GM12891 (cell line): ENCODE measurements at regions not wholly inside any gene's neighbourhood (a gene's known extent, or its start where the extent isn't known, plus 50 kb on each side); places are given as distances from the start of the nearest gene placed in this dataset.

Source experiments
- DNase-seq: peaks from one replicate; pipeline ENCODE4 v3.0.0; 2011; ENCODE audit warnings: low spot score; ENCODE audit not compliant: insufficient read length
- FAIRE-seq: peaks from 2 replicates; lab custom pipeline; 2011; peaks lifted over from hg19 to GRCh38; lab: Jason Lieb, UNC
- PAX5 ChIP-seq: IDR thresholded peaks from 2 replicates; pipeline ENCODE4 v1.6.1; 2011; ENCODE audit warnings: low read length, moderate library complexity, mild to moderate bottlenecking; ENCODE audit not compliant: insufficient read depth, severe bottlenecking
- POLR2A ChIP-seq: IDR thresholded peaks from 2 replicates; pipeline ENCODE4 v1.6.1; 2011; ENCODE audit warnings: low read depth, low read length, control low read depth
- POLR2AphosphoS5 ChIP-seq: IDR thresholded peaks from 2 replicates; pipeline ENCODE4 v1.6.1; 2011; ENCODE audit warnings: low read depth, low read length, control low read depth
- POU2F2 ChIP-seq: IDR thresholded peaks from 2 replicates; pipeline ENCODE4 v1.6.1; 2011; ENCODE audit warnings: low read depth, mild to moderate bottlenecking, control low read depth, low read length, moderate library complexity
- SPI1 ChIP-seq: IDR thresholded peaks from 2 replicates; pipeline ENCODE4 v1.6.1; 2011; ENCODE audit warnings: low read depth, low read length, control low read depth
- TAF1 ChIP-seq: IDR thresholded peaks from 2 replicates; pipeline ENCODE4 v1.6.1; 2011; ENCODE audit warnings: low read depth, low read length, control low read depth

- DNase-seq (no peak), FAIRE-seq (no peak)
- TF ChIP-seq PAX5 = no peak
- TF ChIP-seq POU2F2 = no peak
- TF ChIP-seq POLR2A = no peak
- no peak for TF ChIP-seq POLR2AphosphoS5
- TF ChIP-seq TAF1 = no peak
- TF ChIP-seq SPI1 = no peak
Measured at GRCh38 chr2:57728691-57729090, 317.9 kb upstream of the VRK2 start.

GRCh38 chr2:57733956-57734355 is 312.6 kb upstream of the VRK2 start:
- no peak for TF ChIP-seq POU2F2
- DNase-seq = no peak
- no peak for FAIRE-seq

GRCh38 chr2:57740891-57741290 is 305.7 kb upstream of the VRK2 start:
- FAIRE-seq (no peak), DNase-seq (no peak)
- no peak for TF ChIP-seq SPI1
- no peak for TF ChIP-seq POLR2AphosphoS5
- TF ChIP-seq TAF1 = no peak
- TF ChIP-seq POU2F2 = no peak
- no peak for TF ChIP-seq PAX5

GRCh38 chr2:57753636-57754035 is 293.0 kb upstream of the VRK2 start:
- no peak for TF ChIP-seq POLR2AphosphoS5
- DNase-seq (no peak), FAIRE-seq (no peak)

DNA sequence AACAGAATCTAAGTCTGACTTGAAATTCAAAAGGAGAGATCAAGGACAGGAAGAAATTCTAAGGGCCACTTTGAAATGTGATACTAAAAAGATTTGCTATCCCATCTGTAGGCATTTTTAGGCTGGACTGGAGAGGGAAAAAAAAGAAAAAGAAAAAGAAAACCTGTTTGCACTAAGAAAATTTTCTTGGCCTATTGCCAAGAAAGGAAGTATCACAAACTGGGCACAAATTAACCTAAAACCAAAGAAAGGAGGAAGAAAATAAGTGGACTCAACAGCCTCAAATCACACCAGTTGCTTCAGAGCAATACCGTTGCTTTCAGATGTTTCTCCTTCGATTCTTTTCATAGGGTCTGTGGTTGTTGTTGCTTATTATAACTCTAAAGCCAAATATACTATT is 287.9 kb upstream of the VRK2 start:
- TF ChIP-seq POLR2A = no peak
- TF ChIP-seq PAX5 = no peak
- DNase-seq = no peak
- FAIRE-seq = no peak

GRCh38 chr2:57759131-57759530 is 287.5 kb upstream of the VRK2 start:
- DNase-seq (no peak), FAIRE-seq (peak; percentile 16)
- TF ChIP-seq POLR2AphosphoS5 (no peak), POU2F2 (0 out of 2 replicates have a peak, but pooled peaks have one; percentile 36), POLR2A (no peak), SPI1 (no peak), PAX5 (no peak)

- DNase-seq (peak; percentile 30), FAIRE-seq (peak; percentile 94)
- TF ChIP-seq TAF1 = peak; percentile 44; the same call in 1 of the 2 replicates
- TF ChIP-seq POU2F2 = peak; percentile 76; the same call in 1 of the 2 replicates
- TF ChIP-seq POLR2AphosphoS5 = no peak
Measured at GRCh38 chr2:57759822-57760300, 286.7 kb upstream of the VRK2 start.

DNA sequence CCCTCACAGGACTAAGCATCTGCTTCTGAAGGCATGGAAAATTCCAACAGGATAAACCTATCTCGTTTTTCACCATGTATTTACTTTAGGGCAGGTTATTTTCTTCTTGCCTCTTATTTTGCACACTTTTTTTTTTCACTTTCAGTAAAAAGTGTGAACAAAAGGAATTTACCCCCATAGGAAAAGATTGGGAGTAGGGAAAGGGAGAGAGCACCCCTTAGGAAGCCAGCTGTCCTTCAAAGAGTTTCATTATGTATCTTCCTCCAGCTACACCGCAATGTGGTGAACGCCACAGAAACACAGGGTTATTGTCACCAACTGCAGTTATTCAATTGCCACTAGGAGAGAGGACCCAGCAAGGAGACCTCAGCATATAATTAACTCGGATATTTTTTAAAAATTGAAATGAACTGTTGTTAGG is 286.2 kb upstream of the VRK2 start:
- FAIRE-seq (peak; percentile 88), DNase-seq (no peak)
- TF ChIP-seq POU2F2 = no peak
- TF ChIP-seq SPI1 = no peak
- TF ChIP-seq PAX5 = no peak
- TF ChIP-seq TAF1 = no peak
- no peak for TF ChIP-seq POLR2AphosphoS5
- TF ChIP-seq POLR2A = no peak

DNA sequence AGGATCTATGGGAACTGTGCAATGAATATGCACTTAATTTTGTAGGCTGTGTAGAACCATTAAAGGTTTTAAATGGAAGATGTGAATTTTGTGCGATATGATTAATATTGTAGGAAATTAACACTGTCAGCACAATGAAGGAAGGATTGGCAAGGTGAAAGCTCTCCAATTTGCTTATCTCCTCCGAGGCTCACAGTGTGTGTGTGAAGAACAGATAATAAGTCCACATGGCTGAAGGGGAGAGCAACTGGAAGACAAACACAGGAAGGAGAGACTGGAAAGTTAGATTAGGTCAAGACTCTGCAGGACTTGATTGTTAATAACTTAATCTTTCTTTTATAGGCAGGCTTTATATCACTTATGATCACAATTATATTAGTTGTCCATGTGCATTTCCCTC is 269.7 kb upstream of the VRK2 start:
- FAIRE-seq = no peak
- no peak for DNase-seq
- TF ChIP-seq POLR2AphosphoS5 = no peak
- no peak for TF ChIP-seq TAF1
- TF ChIP-seq PAX5 = no peak
- TF ChIP-seq POLR2A = no peak
- no peak for TF ChIP-seq POU2F2
- no peak for TF ChIP-seq SPI1

GRCh38 chr2:57782587-57782986 is 264.0 kb upstream of the VRK2 start:
- DNase-seq = no peak
- no peak for TF ChIP-seq SPI1
- FAIRE-seq = no peak

GRCh38 chr2:57793310-57793709 is 253.3 kb upstream of the VRK2 start:
- DNase-seq (no peak), FAIRE-seq (no peak)
- TF ChIP-seq POLR2AphosphoS5 = no peak
- TF ChIP-seq SPI1 = no peak
- TF ChIP-seq TAF1 = no peak
- no peak for TF ChIP-seq PAX5
- no peak for TF ChIP-seq POLR2A
- TF ChIP-seq POU2F2 = no peak
